ENCODE measurements at regions not wholly inside any gene's neighbourhood (a gene's known extent, or its start where the extent isn't known, plus 50 kb on each side); places are given as distances from the start of the nearest gene placed in this dataset.

- FAIRE-seq: no peak
- Histone ChIP-seq H2BK12ac (ENCODE audit: low read depth, low read length) (no peak overlapping the region), H3K9me3 (ENCODE audit: insufficient read depth in 2 of 2, low read depth in 1 of 2, low read length in 1 of 2) (no peaks in the 10 kb centered on the region), H3K27ac (ENCODE audit: low read depth, low read length) (no peak overlapping the region), H4K5ac (ENCODE audit: insufficient read length, low read depth, low read length) (no peak overlapping the region), H3K18ac (ENCODE audit: extremely low read depth, low read length) (no peak overlapping the region), H3K36me3 (ENCODE audit: control insufficient read depth in 2 of 4, insufficient read depth in 4 of 4, low read length in 3 of 4) (no peaks in the 10 kb centered on the region), H3K4ac (replicated peaks; ENCODE audit: insufficient read length, low read depth, low read length) (no peak overlapping the region), H3K4me1 (replicated peaks in 1 of 4; ENCODE audit: control insufficient read depth in 3 of 4, insufficient read depth in 4 of 4, low read length in 3 of 4) (no peaks in the 10 kb centered on the region), H2BK15ac (ENCODE audit: low read length) (no peak overlapping the region), H3K9ac (replicated peaks in 1 of 4; ENCODE audit: extremely low read depth in 1 of 4, low read depth in 3 of 4, low read length in 3 of 4) (no peak overlapping the region), H3K4me2 (ENCODE audit: insufficient read depth in 1 of 2, low read depth in 2 of 2, low read length in 2 of 2) (no peak overlapping the region), H2BK120ac (replicated peaks; ENCODE audit: low read depth, low read length) (no peak overlapping the region), H3K14ac (ENCODE audit: insufficient read length) (no peak overlapping the region), H3K23ac (ENCODE audit: insufficient read length) (no peak overlapping the region), H2BK5ac (ENCODE audit: low read depth, low read length) (no peak overlapping the region), H3K56ac (replicated peaks; ENCODE audit: insufficient read length, low read depth, low read length) (no peak overlapping the region), H2AFZ (ENCODE audit: low read length) (no peak overlapping the region), H3K23me2 (ENCODE audit: low read depth, low read length) (no peaks in the 10 kb centered on the region), H3K79me2 (ENCODE audit: control insufficient read depth in 1 of 2, insufficient read depth in 2 of 2, low read length in 2 of 2) (no peaks in the 10 kb centered on the region), H4K20me1 (replicated peaks in 1 of 2; ENCODE audit: control insufficient read depth in 1 of 2, insufficient read depth in 2 of 2, low read length in 2 of 2) (no peaks in the 10 kb centered on the region), H4K8ac (ENCODE audit: extremely low read depth, insufficient read depth, low read length) (no peak overlapping the region), H3K27me3 (replicated peaks in 1 of 4; ENCODE audit: control insufficient read depth in 3 of 4, extremely low read depth in 1 of 4, insufficient read depth in 3 of 4, low read length in 3 of 4) (no peaks in the 10 kb centered on the region), H3K4me3 (ENCODE audit: extremely low read depth in 1 of 4, insufficient read depth in 2 of 4, low read depth in 3 of 4, low read length in 4 of 4) (no peak overlapping the region), H2BK20ac (ENCODE audit: low read length) (no peak overlapping the region), H3K79me1 (ENCODE audit: low read depth, low read length) (no peaks in the 10 kb centered on the region), H2AK5ac (ENCODE audit: low read depth, low read length) (no peak overlapping the region), H4K91ac (replicated peaks; ENCODE audit: insufficient read length, low read length) (no peak overlapping the region)
- DNase-seq (ENCODE audit: low read depth in 1 of 2, low spot score in 2 of 2): no peak
- ChIA-PET POLR2A (ENCODE audit: partially characterized antibody) (no interaction called here), CTCF (ENCODE audit: partially characterized antibody) (no interaction called here)
- WGBS, 2 experiments (ENCODE audit: extremely low coverage in 1 of 2, insufficient coverage in 1 of 2, insufficient read length in 1 of 2, insufficient replicate concordance in 2 of 2, low coverage in 1 of 2, low lambda C conversion rate in 2 of 2, missing lambda C conversion rate in 1 of 2): 88 to 100% methylated on average over 1 to 4 of the region's 4 CpGs
- no peak for TF ChIP-seq PHF8 (conservative IDR thresholded peaks at IDR 0.05; ENCODE audit: low read depth, low read length)
- TF ChIP-seq EZH2 (IDR thresholded peaks at IDR 0.05; ENCODE audit: low read depth, low read length, severe bottlenecking): no peak
These were observed 443.4 kb upstream of the SOX9 start for GRCh38 chr17:71677439-71677838.
